Endodermal cell (in vitro differentiated cells): ENCODE measurements at regions not wholly inside any gene's neighbourhood (a gene's known extent, or its start where the extent isn't known, plus 50 kb on each side); places are given as distances from the start of the nearest gene placed in this dataset.

ENCODE experiments used
- DNase-seq: peaks from one replicate; pipeline ENCODE4 v3.0.0-alpha.2; 2017
- H3K27ac ChIP-seq: 2 replicates; pipeline ENCODE4 v1.5.1; 2013; ENCODE audit warnings: mild to moderate bottlenecking, low read depth, low read length, moderate library complexity
- H3K27me3 ChIP-seq: 2 replicates; pipeline ENCODE4 v1.6.1; 2013; ENCODE audit warnings: mild to moderate bottlenecking, low read length, moderate library complexity; ENCODE audit not compliant: insufficient read depth, control insufficient read depth, poor library complexity, severe bottlenecking
- H3K36me3 ChIP-seq: 2 replicates; pipeline ENCODE4 v1.7.0; 2013; ENCODE audit warnings: mild to moderate bottlenecking, low read length, moderate library complexity; ENCODE audit not compliant: control insufficient read depth, insufficient read depth
- H3K4me1 ChIP-seq: one replicate; pipeline ENCODE4 v1.7.0; 2013; ENCODE audit warnings: low read length; ENCODE audit not compliant: control insufficient read depth, insufficient read depth
- H3K4me3 ChIP-seq: 2 replicates; pipeline ENCODE4 v1.5.1; 2013; ENCODE audit warnings: mild to moderate bottlenecking, low read length, moderate library complexity
- H3K9ac ChIP-seq: 2 replicates; pipeline ENCODE4 v1.6.1; 2013; ENCODE audit warnings: mild to moderate bottlenecking, low read length, moderate library complexity; ENCODE audit not compliant: poor library complexity, severe bottlenecking; ENCODE audit errors: extremely low read depth
- H3K9me3 ChIP-seq: 2 replicates; pipeline ENCODE4 v1.6.1; 2013; ENCODE audit warnings: mild to moderate bottlenecking, low read length, moderate library complexity; ENCODE audit not compliant: control insufficient read depth
- H3K27ac Mint-ChIP-seq: 2 replicates; pipeline ENCODE4 v1.8.0; 2020; ENCODE audit warnings: mixed read lengths
- H3K27me3 Mint-ChIP-seq: 2 replicates; pipeline ENCODE4 v1.8.0; 2021; ENCODE audit warnings: mild to moderate bottlenecking, mixed read lengths; ENCODE audit not compliant: insufficient read depth
- H3K36me3 Mint-ChIP-seq: 2 replicates; pipeline ENCODE4 v1.8.0; 2020; ENCODE audit warnings: low read depth, mixed read lengths
- H3K4me1 Mint-ChIP-seq: 2 replicates; pipeline ENCODE4 v1.8.0; 2020; ENCODE audit warnings: mixed read lengths
- H3K4me3 Mint-ChIP-seq: 2 replicates; pipeline ENCODE4 v1.8.0; 2020; ENCODE audit warnings: mild to moderate bottlenecking, moderate library complexity, mixed read lengths
- H3K9me3 Mint-ChIP-seq: 2 replicates; pipeline ENCODE4 v1.8.0; 2020; ENCODE audit warnings: mild to moderate bottlenecking, mixed read lengths
- CTCF ChIP-seq: fragments of 200-600 bp; sonication (generic); conservative IDR thresholded peaks from 2 replicates; pipeline ENCODE4 v1.5.0; 2021; ENCODE audit warnings: antibody characterized with exemption, mild to moderate bottlenecking
- WGBS, 2 experiments: methylation state at CpG; one replicate each; pipeline versions ENCODE4 v1.1.5 to v1.1.7; 2013; ENCODE audit warnings: missing lambda C conversion rate in 2 of 2, mixed read lengths in 1 of 2; ENCODE audit not compliant: insufficient coverage in 1 of 2, insufficient read length in 1 of 2; 5-methylcytosine and 5-hydroxymethylcytosine counted together

- no peak overlapping the region for H3K4me3 Mint-ChIP-seq
- no peaks in the 10 kb centered on the region for H3K4me1 ChIP-seq
- peaks cover 2% of the 10 kb centered on the region for H3K27me3 Mint-ChIP-seq
- no peak overlapping the region for H3K9ac ChIP-seq
- H3K27me3 ChIP-seq, result no peaks in the 10 kb centered on the region
- H3K9me3 ChIP-seq, result no peaks in the 10 kb centered on the region
- no peaks in the 10 kb centered on the region for H3K4me1 Mint-ChIP-seq
- H3K27ac ChIP-seq, result no peak overlapping the region
- no peaks in the 10 kb centered on the region for H3K9me3 Mint-ChIP-seq
- no peak overlapping the region for H3K27ac Mint-ChIP-seq
- H3K36me3 ChIP-seq, result no peaks in the 10 kb centered on the region
- no peak for TF ChIP-seq CTCF
- no peak overlapping the region for H3K4me3 ChIP-seq
- WGBS, 2 experiments, result 40% methylated on average over 1 of the region's 1 CpG; no CpG with 5 or more reads in 1 of the 2 experiments
- H3K36me3 Mint-ChIP-seq, result no peaks in the 10 kb centered on the region
- no peak for DNase-seq
Observed at GRCh38 chr14:27114180-27114579, 516.3 kb upstream of the NOVA1 start.

GRCh38 chr14:27123162-27123561, 525.3 kb upstream of the NOVA1 start:
- Histone ChIP-seq H3K9me3 (peaks cover 8% of the 10 kb centered on the region), H3K4me1 (no peaks in the 10 kb centered on the region), H3K36me3 (no peaks in the 10 kb centered on the region), H3K9ac (no peak overlapping the region), H3K27ac (no peak overlapping the region), H3K27me3 (no peaks in the 10 kb centered on the region), H3K4me3 (no peak overlapping the region)
- no peaks in the 10 kb centered on the region for H3K36me3 Mint-ChIP-seq
- no peak for TF ChIP-seq CTCF
- H3K4me1 Mint-ChIP-seq, result peaks cover 5% of the 10 kb centered on the region
- no peak overlapping the region for H3K27ac Mint-ChIP-seq
- DNase-seq, result no peak
- H3K4me3 Mint-ChIP-seq, result no peak overlapping the region
- no peaks in the 10 kb centered on the region for H3K27me3 Mint-ChIP-seq
- WGBS, 2 experiments, result 94% methylated on average over 4 of the region's 4 CpGs; no CpG with 5 or more reads in 1 of the 2 experiments
- H3K9me3 Mint-ChIP-seq, result peaks cover 16% of the 10 kb centered on the region

- no peak overlapping the region for H3K4me3 Mint-ChIP-seq
- no peaks in the 10 kb centered on the region for H3K36me3 ChIP-seq
- H3K4me1 ChIP-seq, result peaks cover 3% of the 10 kb centered on the region
- no peak for DNase-seq
- no peaks in the 10 kb centered on the region for H3K36me3 Mint-ChIP-seq
- H3K4me1 Mint-ChIP-seq, result peaks cover 23% of the 10 kb centered on the region
- 75 to 93% methylated on average over 1 to 2 of the region's 3 CpGs for WGBS, 2 experiments
- H3K9me3 Mint-ChIP-seq, result peaks cover 5% of the 10 kb centered on the region
- no peak overlapping the region for H3K9ac ChIP-seq
- H3K27ac Mint-ChIP-seq, result no peak overlapping the region
- H3K27me3 Mint-ChIP-seq, result no peaks in the 10 kb centered on the region
- H3K9me3 ChIP-seq, result no peaks in the 10 kb centered on the region
- no peaks in the 10 kb centered on the region for H3K27me3 ChIP-seq
- H3K4me3 ChIP-seq, result no peak overlapping the region
- H3K27ac ChIP-seq, result no peak overlapping the region
- TF ChIP-seq CTCF, result no peak
Observed at GRCh38 chr14:27127838-27128237, 530.0 kb upstream of the NOVA1 start.
